GM10266 (cell line): ENCODE measurements at regions not wholly inside any gene's neighbourhood (a gene's known extent, or its start where the extent isn't known, plus 50 kb on each side); places are given as distances from the start of the nearest gene placed in this dataset.
"Not testable (repeated sequence)": the region's sequence is repeated elsewhere in the genome, so short reads cannot be mapped to it uniquely, and the experiment has no call there.

Experiments used
- DNase-seq: peaks from one replicate; pipeline ENCODE4 v3.0.0; 2012; ENCODE audit errors: extremely low spot score
- CTCF ChIP-seq: IDR thresholded peaks from 2 replicates; pipeline ENCODE4 v1.5.1; 2012; ENCODE audit warnings: mild to moderate bottlenecking, low read depth; ENCODE audit not compliant: control insufficient read depth, insufficient read depth; ENCODE audit errors: missing control alignments

DNA sequence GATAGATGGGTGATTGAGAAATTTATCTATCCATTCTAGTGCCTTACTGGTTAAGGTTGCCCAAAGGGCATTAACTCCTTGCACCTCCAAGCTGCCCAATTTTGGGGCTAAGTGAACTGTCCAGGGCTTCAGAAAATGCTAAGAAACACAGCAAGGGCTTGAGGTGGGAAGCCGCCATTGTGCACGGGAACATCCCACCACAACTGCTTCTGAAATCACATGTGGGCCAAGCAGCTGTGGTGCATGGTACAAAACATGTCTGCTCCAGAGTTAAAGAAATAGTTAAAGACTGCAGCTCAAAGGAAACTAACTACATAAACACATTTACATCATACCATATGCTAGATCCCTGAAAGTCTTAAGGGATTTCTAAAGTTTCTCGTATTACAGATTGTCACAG lies 144.3 kb upstream of the NDST3 start:
- no peak for TF ChIP-seq CTCF
- DNase-seq: no peak

- DNase-seq: no peak
- TF ChIP-seq CTCF: no peak
Measured at GRCh38 chr4:117893207-117893606, 141.1 kb upstream of the NDST3 start.

DNA sequence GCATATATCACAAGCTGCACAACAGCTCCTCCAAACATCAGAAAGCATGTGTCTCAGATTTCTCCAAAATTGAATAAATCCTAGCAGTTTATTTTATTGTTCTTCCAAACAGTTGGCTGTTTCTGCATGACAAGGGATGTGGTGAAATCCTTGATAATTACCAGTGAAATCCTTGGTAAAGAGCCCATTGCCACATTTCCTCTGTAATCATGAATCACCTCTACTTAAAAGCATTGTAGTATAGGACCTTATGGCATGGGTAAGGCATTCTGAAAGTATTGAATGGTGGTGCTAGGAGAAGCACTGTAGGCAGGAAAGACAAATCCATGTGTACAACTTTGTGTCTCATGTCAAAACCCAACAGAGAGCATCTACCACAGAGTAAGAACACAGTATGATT lies 135.8 kb upstream of the NDST3 start:
- TF ChIP-seq CTCF: no peak
- no peak for DNase-seq

DNA sequence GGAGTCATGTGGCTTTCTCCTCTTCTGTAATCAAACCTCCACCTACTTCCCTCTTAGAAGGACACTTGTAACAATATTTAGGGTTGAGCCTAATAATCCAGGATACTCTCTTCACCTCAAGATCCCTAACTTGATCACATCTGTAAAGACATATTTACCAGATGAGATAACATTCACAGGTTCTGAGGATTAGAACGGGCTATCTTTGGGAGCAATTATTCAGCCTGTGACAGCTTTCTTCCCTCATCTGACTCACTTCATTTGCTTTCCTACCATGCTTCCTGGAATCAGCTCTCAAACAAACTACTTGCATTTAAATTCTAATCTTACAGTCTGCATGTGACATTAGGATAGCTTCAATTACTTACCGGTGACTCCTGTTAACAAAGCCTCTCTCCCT lies 133.5 kb upstream of the NDST3 start:
- DNase-seq: no peak
- no peak for TF ChIP-seq CTCF

DNA sequence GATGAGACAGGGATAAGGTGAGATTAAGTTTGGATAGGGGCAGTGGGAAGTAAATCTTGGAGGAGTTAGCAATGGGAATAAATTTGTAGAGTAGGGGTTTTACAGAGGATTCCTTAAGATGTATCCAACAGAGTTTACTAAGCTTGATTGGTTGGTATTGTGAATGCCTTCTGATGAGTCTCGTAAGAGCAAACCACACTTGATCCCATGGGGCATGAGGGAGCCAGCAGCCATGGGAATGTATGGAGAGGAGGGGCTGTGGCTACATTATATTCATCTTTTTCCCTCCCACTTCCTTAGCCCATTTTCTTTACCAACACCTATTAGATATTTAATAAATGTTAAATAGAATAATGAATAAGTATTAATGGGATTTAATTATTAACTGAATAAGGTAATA lies 126.6 kb upstream of the NDST3 start:
- no peak for TF ChIP-seq CTCF
- no peak for DNase-seq

- no peak for TF ChIP-seq CTCF
- DNase-seq: no peak
Measured at GRCh38 chr4:117908306-117909207, 125.7 kb upstream of the NDST3 start.

- DNase-seq: no peak
- TF ChIP-seq CTCF: no peak
Measured at GRCh38 chr4:117916728-117917127, 117.6 kb upstream of the NDST3 start.

- DNase-seq: not testable (repeated sequence)
Measured at GRCh38 chr4:117922311-117922710, 112.0 kb upstream of the NDST3 start.

- not testable (repeated sequence) for DNase-seq
Measured at GRCh38 chr4:117927823-117928222, 106.5 kb upstream of the NDST3 start.
